Nucleus accumbens (tissue), 56 donors: ENCODE measurements at regions not wholly inside any gene's neighbourhood (a gene's known extent, or its start where the extent isn't known, plus 50 kb on each side); places are given as distances from the start of the nearest gene placed in this dataset.
A peak's percentile ranks its signal among the peaks of the same experiment; 100 is the strongest.

Source experiments
- DNase-seq, 56 donors: peaks; one replicate each; lab custom pipeline; 2025; lab: John Stamatoyannopoulos, UW

DNA sequence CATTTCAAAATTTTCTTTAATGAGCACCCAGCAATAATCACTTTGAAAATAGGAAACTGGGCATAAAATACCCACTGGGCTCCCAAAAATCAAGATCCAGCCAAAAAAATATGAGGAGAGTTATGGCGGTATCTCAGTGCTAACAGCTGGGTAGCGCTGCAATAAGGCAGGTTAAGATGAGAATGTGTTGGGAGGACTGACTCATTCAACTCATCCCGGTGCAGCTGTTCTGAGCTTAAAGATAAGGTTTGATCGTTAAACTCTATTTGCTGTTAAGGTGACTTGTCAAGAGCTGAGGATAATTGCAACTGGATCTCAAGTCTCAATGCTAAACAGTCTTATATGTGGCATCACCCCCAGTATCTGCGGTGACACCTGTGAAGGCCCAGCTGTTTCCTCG is 507.7 kb downstream of the EPM2A start:
- DNase-seq: no peak

DNA sequence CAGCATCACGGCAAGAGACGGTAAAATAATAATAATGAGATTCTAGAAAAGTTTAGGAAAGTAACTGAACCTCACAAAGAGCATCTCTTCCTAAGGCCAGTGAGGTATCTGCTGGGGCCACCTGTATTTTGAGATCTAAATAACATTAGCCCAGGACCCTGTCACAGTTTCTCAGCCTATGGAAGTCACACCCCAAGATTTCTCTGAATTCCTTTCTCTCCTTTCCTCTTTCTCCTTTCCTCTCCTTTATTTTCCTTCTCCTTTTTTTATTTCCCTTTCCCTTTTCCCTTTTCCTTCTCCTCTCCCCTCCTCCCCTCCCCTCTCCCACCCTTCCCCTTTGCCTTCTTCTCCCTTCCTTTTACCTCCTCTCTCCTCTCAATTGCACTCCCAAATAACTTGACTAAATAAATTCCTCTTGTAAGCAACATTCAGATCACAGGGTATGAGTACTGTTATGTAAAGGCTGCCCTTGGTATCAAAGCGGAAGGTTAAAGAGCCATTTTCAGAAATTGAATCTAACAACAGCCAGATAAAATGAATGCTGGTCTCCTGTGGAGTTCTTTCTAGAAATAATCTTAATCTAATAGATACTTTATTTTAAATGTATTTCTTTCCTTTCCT is 506.2 kb downstream of the EPM2A start:
- DNase-seq: no peak

DNA sequence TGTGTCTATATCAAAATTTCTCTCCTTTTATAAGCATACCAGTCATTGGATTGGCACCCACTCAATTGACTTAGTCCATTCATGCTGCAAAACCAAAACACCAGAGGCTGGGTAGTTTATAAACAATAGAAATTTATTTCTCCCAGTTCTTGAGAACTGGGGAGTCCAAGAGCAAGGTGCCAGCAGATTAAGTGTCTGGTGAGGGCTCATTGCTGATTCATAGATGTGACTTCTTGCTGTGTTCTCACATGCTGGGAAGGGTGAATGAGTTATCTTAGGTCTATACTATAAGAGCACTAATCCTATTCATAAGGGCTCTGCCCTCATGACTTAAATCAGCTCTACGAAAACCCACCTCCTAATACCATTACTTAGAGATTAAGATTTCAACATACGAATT is 501.4 kb downstream of the EPM2A start:
- DNase-seq: no peak

DNA sequence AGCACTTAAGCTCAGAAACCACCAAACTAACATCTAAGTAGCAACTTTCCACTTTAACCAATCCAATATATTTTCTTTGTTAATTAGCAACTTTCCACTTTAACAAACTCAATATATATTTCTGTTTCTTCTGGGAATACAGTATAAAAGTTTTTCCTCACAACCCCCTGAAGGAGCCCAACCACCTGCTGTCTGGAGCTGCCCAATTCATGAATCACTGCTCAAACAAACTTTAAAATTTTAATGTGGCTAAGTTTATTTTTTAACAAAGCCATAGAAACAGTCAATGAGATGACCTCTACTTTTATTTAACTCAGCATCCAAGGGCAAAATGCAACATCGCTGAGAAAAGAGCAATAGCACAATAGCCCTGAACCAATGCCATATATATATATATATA is 500.1 kb downstream of the EPM2A start:
- DNase-seq: no peak

DNA sequence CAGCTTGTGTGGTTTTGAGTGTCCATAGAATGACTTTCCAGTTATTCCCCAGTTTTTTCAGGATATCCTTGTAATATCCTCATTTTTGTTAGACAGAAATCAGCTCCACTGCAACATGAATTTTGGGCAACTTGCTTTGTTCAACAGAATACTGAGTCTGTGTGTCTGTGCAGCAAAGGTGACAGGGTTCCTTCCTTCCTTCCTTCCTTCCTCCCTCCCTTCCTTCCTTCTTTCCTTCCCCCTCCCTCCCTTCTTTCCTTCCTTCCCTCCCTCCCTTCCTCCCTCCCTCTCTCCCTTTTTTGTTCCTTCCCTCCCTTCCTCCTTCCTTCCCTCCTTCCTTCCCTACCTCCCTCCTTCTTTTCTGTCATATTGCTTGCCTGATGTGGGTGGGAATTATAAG is 496.5 kb downstream of the EPM2A start:
- DNase-seq: no peak

DNA sequence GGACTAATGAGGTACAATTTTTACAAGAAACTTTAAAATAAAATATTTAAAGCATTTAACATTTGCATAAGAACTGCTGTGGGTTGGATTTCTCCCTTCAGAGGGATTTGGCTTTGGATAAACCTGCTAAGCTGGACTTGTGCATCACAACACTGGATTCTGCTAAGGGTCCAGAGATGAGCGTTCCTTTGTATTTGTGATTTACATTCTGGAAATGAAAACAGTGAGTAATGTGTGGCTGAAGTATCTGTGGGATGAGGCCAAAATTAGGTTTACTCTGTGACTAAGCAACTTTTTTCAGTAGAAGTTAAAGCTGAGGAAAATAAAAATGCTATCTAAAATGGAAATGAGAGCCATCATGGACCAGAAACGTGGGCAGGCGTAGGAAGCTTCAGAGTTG is 494.3 kb downstream of the EPM2A start:
- DNase-seq: no peak

DNA sequence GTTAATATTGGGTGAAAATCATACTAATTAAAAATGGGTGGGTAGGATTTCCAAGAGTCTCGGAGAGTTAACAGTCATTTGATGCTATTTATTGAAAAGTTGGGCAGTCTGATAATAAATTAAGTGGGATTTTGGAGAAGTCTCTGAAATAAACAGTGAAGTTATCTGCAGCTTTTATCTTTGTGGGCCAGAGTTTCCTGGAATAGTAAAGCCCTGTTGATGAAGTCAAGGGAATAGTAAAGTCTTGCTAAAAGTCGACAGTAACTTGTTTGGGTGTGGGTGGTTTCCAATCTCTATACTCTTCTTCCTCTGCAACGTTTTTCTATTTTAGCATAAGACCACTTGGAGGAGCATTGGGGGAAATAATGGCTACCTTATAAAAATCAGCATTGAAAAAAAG is 493.6 kb downstream of the EPM2A start:
- DNase-seq: no peak

DNA sequence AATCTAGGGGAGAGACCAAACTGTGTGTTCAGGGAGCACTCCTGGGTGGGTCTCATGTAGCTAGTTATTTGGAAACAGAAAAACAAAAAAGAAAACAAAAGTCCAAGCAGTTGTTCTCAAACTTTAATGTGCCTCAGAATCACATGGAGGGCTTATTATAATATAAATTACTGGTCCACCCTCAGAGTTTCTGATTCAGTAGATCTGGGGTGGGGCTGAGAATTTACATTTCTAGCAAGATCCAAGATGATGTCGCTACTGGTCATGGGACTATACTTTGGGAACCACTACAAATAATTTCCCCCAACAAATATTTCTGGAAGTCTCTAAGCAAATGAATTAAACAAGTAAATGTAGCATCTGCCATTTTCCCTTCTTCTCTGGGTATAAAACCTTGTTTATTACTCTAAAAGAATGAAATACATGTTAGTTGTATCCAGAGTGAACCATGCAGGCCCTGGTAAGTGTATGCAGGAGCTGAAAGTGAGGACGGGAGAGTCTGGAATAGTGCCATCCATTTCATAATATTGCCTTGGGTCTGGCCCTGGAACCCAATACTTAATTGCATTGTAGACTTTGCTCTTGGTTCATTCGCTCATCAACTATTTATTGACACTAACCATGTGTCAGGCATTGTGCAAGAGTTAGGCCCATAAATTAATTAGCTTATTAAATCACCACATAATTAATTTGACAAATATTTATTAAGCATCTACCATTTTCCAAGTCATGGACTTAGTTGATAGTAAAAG is 490.8 kb downstream of the EPM2A start:
- no peak for DNase-seq

DNA sequence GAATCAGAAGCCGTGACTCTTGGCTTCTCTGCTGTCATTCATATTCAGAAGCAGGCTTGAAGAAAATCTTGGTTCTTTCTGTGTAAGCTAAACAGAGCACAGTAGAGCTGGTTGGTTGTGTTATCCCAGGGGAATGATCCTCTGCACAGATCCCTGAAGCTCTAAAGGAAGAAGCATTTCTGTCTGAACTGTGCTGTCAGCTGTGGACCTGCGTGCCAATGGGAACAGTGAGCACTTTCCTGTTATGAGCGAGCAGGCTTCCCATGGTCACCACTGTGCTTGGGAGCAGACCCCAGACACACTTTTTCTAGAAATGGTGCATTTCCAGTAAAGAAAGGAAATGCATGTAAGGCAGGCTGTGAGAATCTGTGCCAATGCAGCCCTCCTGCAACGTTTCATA is 490.2 kb downstream of the EPM2A start:
- no peak for DNase-seq

DNA sequence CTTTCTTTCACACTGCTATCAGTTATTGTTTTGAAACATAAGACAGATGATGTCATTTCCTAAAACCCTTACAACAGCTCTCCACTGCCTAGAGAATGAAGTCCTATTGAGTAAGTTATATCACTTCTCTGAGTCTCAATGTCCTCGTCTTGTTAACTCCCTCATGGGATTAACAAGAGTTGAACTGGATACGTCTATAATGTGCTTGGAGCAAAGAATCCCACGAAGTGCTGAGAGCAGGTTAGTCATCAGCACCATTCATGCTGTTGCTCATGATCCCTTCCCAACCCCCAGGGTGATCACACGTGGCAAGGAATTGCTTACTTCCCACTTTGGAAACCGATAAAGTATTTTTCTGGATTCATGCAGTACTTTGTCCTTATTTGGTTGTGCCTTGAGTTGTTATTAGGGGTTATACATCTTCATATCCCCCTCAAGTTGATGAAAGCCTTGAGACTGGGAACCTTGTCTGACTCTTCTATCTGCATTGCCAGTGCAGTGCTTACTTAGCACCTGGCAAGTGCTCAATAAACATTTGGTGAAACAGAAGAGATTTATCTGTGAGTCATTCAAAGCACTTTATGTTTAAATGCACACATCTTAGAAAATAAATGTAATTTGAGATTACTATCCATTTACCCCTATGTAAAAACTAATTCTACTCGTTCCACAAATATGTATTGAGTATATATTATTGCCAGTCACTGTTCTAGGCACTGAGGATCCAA is 487.5 kb downstream of the EPM2A start:
- no peak for DNase-seq

DNA sequence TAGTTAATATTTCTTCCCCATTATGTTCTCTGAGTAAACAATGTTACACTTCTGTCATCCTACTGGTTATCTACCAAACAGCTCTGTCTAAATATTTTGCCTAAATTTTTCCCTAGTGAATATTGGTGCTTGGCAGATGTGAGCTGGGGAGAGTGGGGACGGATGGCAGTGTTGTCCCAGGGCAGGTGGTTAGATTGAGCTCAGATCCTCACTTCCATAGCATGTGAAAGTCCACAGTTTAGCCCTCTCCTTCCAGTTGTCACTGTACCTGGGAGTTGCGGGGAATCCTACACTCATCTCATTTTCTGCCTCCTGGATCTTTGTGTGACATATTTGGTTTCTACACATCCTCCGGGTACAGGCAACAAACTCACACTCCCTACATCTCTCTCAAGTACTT is 484.9 kb downstream of the EPM2A start:
- DNase-seq: no peak

DNA sequence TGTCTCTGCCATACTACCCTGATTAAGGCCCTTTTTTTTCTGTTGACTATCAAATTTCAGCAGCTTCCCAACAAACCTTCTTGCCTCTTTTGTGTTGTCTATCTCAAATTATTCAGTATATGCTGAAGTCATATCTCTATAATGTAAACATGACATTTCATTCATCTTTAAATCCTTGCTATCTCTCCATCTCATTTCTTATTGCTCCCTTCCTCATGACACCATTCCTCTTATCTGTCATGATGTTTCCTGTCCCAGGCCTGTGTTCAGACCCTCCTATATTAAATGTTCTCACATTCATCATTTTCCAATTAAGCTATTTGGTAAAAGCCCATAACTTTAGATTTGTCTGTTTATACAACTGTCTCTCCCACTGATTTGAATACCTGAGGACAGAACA is 482.6 kb downstream of the EPM2A start:
- no peak for DNase-seq

DNA sequence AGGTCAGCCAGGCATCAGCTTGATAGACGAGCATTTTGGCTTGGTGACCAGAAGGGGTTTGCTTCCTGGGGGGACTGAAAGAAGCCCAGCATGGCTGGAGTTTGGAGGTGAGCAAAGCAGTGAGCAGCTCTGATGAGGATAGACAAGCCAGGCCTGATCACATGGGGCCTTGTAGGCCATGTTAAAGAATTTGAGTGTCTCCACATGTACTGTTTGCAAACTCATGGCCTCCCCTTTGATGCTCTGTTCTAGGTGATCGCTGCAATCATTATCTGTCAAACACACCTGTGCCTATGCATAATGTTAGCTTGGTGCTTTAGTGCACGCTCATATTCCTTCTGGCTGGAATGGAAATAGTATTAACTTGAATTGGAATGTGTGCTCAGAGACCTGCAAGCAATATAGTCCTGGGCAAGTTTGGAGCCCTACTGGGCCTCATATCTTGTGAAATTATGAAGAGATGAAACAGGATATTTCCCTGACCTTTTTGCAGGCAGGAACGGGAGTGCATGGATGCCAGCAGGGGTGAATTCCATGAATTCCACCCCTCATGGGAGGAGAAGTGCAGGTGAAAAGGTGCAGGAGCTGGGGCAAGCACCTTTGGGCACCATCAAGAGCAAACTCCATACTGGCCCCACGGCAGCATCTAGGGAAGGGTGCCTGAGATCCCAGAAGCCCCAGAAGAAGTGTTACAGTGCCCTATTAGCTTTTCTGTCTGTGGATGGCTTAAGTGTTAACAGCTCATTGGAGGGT is 480.5 kb downstream of the EPM2A start:
- no peak for DNase-seq

DNA sequence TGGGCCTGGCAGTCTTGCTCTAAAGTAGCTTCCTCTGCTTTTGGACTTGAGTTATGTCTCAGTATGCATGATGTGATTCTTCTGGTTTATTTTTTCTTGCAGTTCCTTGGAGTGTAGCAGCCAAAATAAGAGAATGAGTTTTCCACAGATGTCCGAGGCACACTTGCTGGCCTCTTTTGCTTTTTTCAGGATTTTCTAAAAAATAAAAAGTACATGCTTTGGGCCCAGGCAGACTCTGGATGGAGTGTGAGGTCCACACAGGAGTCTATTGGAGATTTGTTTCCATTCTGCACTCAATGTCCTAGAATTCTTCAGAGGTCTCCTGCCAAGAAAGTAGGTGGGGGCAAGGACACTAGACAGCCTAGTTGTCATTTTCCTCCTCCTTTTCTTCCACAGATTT is 477.6 kb downstream of the EPM2A start:
- no peak for DNase-seq

DNA sequence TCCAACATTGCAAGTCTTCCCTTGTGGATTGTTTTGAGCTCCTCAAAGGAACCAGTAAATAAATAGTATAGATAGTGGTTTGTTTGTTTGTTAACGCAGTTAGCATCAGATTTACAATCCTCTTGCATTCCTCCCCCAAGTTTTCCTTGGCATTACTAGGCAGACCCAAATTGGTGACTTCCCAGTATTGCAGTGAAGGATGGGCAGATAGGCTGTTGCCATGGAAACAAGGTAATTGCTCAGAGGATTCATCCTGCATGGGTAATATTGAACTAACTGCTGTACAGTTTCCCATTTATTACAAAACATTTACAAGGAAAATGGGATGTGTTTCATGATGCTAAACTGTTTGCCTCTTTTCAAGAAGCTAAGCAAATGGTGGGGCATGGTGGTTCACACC is 477.2 kb downstream of the EPM2A start:
- peak in 1 of 56 donors; percentile 5 for DNase-seq

DNA sequence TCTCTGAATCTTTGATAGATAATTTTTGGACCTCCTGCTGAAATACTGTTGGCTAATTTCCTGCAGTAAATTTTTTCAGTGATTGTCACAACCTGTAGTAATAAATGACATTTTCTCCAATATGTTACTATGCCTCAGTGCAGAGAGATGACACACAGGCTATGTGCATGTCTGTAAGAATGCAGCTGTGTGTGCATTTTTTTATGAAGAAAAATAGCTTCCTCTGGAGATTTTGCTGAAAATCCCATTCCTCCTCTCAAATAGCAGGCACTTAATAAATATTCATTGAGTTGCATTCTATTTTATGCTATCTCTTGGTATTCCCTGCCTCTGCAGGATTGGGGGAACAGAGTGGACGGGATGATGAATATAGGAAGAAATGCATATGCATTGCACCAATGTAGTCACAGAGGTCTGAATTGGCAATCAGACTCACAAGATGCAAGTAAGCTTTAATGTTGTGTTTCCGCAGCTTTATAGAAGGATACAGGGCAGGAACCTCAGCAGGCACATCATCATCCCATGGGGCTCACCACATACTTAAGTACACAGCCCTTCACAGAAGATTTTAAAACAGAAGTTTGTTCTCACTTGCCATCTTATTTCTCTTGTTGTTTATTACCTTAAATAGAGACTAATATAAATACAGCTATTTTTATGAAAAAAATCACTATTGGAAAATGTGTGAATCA is 474.7 kb downstream of the EPM2A start:
- DNase-seq: no peak

DNA sequence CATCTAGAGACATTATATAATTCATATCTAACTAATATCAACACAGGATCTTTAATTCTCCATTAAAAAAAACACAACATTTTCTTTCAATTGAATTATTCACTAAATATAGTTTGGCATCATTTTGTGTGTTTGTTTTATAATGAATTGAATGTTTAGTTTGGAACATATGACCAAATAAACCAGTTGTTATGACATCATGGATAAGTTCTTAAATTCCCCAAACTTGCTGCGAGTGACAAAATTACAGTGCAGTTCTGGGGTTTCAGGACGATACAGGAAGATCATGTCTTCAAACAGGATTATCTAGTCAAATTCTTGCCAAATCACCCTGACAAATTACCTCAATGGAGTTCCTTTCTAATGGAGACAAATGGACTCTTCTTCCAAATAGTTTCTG is 473.6 kb downstream of the EPM2A start:
- no peak for DNase-seq

DNA sequence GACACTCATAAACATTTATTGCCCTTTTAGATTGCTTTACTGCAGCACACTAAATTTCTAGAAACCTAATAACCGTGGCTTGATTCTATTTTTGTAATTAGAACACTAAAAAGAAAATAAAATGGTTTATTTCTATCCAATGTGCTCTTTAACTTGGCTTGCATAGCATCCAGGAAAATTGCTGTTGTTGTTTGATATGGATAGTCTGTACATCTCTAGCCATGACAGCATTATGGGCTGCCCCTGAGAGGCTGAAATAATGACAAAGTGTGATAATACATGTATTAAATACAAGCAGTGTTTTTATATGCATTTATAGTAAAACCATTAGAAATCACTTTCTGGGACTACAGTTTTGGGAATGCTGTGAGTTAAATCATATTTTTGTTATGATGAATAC is 472.5 kb downstream of the EPM2A start:
- no peak for DNase-seq

DNA sequence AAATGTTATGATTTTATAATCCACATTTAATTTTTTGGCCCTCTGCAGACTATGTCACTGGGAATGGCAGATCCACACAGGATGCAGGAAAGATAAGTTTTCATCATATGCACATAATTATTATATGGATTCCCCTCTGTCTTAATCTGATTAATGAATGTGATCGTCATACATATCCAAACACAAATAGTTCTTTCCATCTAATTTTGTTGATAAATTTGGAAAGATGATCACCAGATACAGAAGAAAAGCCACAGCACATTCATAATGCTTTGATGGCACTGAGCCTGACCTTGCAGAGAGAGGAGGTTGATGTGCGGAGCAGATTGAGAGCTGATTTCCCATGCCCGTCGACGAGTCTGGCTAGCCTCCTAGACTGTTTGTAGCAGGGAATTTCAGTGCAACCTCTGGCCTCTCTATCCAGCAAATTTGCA is 471.5 kb downstream of the EPM2A start:
- no peak for DNase-seq

DNA sequence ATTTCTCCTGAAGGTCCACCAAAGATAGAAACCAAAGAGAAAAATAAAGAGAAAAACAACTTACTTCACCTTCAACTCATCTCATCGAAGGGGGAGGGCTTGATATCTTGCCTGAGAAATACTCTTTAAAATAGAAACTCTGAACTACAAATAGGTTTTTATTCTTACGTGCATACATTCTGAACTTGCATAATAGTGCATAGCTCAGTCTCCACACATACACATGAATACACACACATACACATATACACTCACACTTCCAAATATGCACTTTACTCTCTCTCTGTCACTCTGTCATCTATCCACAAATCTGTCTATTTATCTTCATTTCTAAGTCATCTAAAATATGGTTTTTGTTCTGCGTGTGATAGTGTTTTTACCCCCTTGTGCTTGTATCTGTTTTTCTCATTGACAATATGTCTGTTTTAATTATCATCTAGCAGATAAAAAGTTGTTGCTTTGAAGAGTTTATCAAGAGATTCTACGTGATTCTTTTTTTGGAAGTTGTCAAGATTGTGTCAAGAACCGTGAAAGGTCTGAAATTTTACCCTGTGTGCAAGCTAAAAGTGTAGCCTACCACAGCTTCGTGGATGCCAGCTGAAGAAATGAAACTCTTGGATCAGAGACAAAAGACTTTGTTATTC is 468.8 kb downstream of the EPM2A start:
- no peak for DNase-seq
